ENCODE measurements at regions not wholly inside any gene's neighbourhood (a gene's known extent, or its start where the extent isn't known, plus 50 kb on each side); places are given as distances from the start of the nearest gene placed in this dataset.

DNA sequence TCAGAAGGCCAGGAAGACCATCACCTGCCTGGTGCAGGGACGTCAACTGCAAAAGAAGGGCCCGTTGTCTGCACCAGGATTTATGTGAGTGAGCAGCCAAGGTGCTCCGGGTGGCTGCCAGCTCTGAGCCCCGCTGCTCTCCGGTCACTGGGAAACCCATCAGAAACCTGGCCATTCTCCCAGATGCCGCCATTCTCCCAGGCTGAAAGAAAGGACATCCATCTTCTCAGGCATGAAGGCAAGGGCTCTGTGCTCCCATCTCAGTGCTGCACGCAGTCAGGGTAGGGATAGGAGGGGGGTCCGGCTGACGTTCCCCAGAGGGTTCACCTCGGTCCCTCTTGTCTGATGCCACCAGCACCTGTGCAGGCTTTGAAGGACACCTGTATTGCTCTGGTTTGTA, 158.4 kb downstream of the ERCC6L2 start:
- no peak overlapping the region for H3K27ac Mint-ChIP-seq
- H3K36me3 Mint-ChIP-seq = peaks cover 8% of the 10 kb centered on the region
- H3K4me3 Mint-ChIP-seq = no peak overlapping the region
- peaks cover 13% of the 10 kb centered on the region for H3K27me3 Mint-ChIP-seq
- no peaks in the 10 kb centered on the region for H3K4me1 Mint-ChIP-seq
- ATAC-seq = no peak
- H3K9me3 Mint-ChIP-seq = peaks cover 17% of the 10 kb centered on the region

DNA sequence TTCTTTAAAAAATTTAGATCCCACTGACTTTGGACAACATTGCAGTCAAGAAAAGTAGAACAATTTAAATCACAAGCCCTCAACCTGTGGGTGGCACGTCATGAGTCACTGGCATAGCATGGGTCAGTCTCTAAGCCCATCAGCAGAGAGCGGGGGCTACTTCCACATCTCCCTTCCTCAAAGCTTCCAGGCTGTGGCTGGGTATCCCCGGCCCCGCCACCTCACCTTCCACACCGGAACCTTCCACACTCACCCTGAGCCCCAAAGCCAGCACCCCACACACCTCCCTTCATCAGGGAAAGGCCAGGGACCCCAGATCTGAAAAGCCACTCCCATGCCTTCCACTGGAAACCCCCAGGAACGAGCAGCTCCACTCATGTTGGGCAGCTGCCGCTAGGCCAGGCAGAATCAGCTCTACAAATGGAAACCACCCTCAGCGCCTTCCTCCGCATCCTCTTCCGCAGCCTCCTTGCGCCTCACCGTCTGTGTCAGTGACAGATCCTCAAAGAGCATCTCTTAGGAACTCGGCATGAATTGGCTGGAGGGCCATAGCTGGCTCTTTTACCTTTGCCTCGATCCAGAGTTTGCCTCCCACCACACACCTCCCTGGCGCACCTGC, 156.5 kb downstream of the ERCC6L2 start:
- Mint-ChIP-seq H3K9me3 (peaks cover 11% of the 10 kb centered on the region), H3K4me3 (no peak overlapping the region), H3K36me3 (peaks cover 10% of the 10 kb centered on the region), H3K27me3 (peaks cover 21% of the 10 kb centered on the region), H3K27ac (no peak overlapping the region), H3K4me1 (peaks cover 9% of the 10 kb centered on the region)
- ATAC-seq = no peak

DNA sequence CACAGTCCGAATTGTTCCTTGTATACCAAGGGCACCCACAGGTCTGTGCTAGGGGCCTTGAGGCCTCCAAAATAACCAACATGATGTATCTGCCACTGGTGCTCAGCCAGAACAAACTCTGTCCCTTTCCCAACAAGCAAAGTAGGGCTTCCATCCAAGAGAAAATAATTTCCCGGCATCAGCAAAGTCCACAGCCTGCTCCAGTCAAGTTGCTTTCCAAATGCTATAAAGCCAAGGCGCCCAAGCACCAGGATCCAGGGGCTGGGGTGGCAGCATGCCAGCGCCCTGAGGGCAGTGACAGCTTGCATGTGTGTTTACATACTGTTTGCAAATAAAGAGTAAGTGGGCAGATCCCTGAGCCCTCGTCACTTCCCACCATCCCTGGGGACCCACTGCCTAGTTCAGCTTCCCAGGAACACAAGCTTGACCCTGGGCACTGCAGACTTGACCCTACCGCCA, 155.9 kb downstream of the ERCC6L2 start:
- no peak overlapping the region for H3K4me3 Mint-ChIP-seq
- H3K9me3 Mint-ChIP-seq = peaks cover 16% of the 10 kb centered on the region
- no peak overlapping the region for H3K27ac Mint-ChIP-seq
- H3K4me1 Mint-ChIP-seq = peaks cover 16% of the 10 kb centered on the region
- H3K36me3 Mint-ChIP-seq = peaks cover 16% of the 10 kb centered on the region
- H3K27me3 Mint-ChIP-seq = peaks cover 27% of the 10 kb centered on the region
- no peak for ATAC-seq

DNA sequence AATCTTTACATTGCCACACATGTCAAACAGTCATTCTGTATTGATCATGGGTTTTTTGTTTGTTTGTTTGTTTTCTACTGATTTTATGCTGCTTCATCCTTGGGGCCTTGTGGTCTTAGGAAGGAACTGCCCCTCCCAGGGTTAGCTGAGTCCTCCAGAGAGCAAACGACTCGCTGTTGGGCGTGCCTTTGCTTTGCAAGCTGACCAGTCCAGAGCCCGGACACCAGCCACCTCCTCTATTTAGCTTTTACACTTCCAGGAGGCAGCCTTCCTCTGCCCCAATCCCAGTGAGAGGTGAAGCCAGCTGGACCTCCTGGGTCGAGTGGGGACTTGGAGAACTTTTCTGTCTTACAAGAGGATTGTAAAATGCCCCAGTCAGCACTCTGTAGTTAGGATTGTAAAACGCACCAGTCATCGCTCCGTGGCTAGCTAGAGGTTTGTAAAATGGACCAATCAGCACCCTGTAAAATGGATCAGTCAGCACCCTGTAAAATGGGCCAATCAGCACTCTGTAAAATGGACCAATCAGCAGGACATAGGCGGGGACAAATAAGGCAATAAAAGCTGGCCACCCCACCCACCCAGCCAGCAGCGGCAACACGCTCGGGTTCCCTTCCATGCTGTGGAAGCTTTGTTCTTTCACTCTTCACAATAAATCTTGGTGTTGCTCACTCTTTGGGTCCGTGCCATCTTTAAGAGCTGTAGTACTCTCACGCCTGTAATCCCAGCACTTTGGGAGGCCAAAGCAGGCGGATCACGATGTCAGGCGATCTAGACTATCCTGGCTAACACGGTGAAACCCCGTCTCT, 154.4 kb downstream of the ERCC6L2 start:
- no peak overlapping the region for H3K4me3 Mint-ChIP-seq
- H3K27me3 Mint-ChIP-seq = peaks cover 42% of the 10 kb centered on the region
- peaks cover 16% of the 10 kb centered on the region for H3K36me3 Mint-ChIP-seq
- H3K9me3 Mint-ChIP-seq = peaks cover 7% of the 10 kb centered on the region
- no peak for ATAC-seq
- H3K4me1 Mint-ChIP-seq = peaks cover 16% of the 10 kb centered on the region
- no peak overlapping the region for H3K27ac Mint-ChIP-seq

DNA sequence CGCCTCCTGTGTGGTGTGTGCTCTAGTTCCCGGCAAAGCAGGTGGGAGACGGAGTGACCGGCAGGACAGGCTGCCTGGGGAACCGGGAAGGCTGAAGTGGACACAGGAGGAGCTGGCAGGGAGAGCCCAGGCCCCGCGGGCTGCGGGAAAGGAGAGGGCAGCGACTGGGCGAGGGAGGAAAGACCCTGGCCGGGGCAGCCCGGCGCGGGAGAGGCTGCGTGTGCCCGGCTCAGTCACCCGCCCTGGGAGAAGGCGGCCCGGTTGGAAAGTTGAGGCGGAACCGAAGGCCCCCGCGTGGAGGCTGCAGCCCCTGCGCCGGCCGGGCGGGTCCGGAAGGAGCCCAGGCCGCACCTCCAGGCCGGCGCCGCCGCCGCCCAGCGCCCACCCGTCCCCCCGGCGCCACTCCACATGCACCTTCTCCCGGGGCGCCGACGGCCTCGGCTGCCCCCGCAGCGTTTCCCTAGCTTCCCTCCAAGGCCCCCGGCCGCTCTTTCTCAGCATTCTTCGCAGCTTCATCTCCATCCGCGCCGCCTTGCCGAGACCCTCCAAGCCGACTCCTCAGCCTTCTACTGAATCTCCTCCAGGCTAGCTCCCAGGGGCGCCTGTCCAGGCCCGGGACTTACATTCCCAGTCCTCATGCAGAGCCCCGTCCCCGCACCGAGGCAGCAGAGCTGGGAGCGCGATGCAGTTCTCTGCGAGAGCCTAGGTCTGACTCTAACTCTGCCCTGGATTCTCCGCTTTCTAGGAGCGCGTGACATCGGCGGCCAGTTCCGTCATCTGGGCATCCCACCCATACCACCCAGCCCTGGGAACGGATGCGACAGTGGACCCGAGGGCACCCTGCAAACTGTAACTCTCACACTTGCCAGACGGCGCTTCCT, 152.0 kb downstream of the ERCC6L2 start:
- Mint-ChIP-seq H3K27me3 (peaks cover 66% of the 10 kb centered on the region), H3K27ac (no peak overlapping the region), H3K36me3 (peaks cover 16% of the 10 kb centered on the region), H3K4me1 (peaks cover 23% of the 10 kb centered on the region), H3K9me3 (peaks cover 7% of the 10 kb centered on the region), H3K4me3 (peak overlapping the region; percentile 33)
- ATAC-seq = no peak

DNA sequence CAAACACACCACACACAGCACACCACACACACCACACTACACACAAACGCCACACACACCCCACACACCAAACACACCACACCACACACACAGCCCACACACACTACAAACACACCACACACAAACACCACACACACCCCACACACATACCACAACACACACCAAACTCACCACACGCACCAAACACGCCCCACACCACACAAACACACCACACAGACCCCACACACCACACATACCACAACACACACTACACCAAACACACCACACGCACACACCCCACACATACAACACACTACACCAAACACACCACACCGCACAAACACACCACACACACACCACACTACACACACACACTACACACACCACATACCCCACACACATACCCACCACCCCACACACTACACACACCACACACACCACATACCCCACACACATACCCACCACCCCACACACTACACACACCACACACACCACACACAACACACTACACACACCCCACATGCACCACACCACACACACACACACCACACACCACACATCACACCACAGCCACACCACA, 151.2 kb downstream of the ERCC6L2 start:
- peaks cover 16% of the 10 kb centered on the region for H3K36me3 Mint-ChIP-seq
- no peak for ATAC-seq
- peaks cover 7% of the 10 kb centered on the region for H3K9me3 Mint-ChIP-seq
- H3K27ac Mint-ChIP-seq = no peak overlapping the region
- no peak overlapping the region for H3K4me3 Mint-ChIP-seq
- H3K27me3 Mint-ChIP-seq = peaks cover 74% of the 10 kb centered on the region
- H3K4me1 Mint-ChIP-seq = peaks cover 30% of the 10 kb centered on the region

DNA sequence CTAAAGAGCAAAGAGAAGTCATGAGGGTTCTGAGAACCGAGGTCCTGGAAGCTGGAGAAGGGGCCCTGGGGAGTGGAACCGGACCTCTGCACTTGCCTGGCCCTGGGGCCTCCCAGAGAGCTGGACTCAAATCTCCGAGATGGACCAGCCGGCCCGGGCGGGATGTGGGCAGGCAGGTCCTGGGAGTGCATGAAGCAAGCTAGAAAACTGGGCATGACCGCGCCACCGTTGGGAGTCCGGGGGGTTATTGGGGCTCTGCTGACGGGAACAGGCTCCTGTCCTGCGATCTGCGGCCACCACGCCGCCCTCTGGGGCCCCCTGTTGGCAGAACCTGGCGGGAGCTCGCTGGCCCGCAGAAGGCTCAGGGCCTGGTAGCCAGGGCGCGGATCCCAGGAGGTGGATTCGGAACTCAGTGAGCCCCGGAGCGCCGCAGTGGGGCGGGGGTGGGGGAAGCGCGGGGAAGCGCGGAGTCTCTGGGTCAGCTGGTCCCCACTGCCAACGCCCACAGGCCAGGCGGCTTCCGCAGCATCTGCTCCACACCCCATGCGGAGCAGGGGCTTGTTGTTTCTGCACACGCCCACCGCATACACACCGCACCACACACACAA, 150.6 kb downstream of the ERCC6L2 start:
- no peak for ATAC-seq
- no peak overlapping the region for H3K4me3 Mint-ChIP-seq
- peaks cover 7% of the 10 kb centered on the region for H3K9me3 Mint-ChIP-seq
- peaks cover 34% of the 10 kb centered on the region for H3K4me1 Mint-ChIP-seq
- no peak overlapping the region for H3K27ac Mint-ChIP-seq
- H3K36me3 Mint-ChIP-seq = peaks cover 16% of the 10 kb centered on the region
- H3K27me3 Mint-ChIP-seq = peaks cover 80% of the 10 kb centered on the region

DNA sequence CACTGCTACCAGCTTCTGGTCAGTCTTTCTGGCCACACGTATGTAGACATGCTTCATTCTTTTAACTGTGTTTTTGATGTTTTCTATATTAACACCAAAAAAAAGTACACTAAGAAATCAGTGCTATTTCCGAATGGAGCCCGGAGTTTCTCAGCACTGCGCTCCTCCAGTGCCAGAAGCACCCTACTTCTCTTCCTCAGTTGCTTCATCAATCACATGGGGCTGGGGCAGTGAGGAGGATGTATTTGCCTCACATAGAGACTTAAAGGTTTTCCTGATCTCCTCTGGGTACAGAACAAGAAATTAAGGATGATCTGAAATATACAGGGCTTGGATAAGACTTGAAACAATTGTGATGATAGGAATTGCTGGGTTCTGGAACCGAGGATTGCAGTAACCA, 148.0 kb downstream of the ERCC6L2 start:
- no peak for ATAC-seq
- H3K27me3 Mint-ChIP-seq = peaks cover 97% of the 10 kb centered on the region
- H3K4me1 Mint-ChIP-seq = peaks cover 53% of the 10 kb centered on the region
- H3K27ac Mint-ChIP-seq = no peak overlapping the region
- H3K9me3 Mint-ChIP-seq = peaks cover 5% of the 10 kb centered on the region
- no peak overlapping the region for H3K4me3 Mint-ChIP-seq
- H3K36me3 Mint-ChIP-seq = peaks cover 21% of the 10 kb centered on the region

DNA sequence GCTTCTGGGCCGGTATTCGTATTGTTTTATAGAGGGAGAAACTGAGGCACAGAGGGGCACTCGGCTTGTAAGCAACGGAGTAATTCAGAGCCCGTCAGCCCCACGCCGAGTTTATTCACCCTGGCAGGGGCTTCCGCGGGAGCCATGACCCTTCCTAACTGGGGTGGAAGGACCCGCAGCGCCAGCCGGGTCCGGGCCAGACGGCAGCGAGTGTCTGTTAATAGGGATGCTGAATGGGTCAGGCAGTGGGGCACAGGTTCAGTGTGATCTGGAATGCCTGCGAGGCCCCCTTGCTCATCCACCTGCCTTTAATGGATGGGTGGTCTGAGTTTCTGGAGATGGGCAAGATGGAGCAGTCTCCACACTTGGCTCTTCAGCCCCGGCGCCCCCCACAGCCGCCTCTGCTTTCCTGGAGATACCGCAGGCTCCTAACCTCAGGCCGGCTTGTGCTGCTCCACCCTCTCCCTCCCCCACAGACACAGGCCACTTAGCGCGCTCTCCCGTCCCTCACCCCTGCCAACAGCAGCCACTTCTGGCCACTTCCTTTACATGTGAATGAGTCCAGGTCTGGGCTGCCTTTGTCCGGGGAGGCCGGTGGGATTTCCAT, 147.1 kb downstream of the ERCC6L2 start:
- Mint-ChIP-seq H3K4me1 (peaks cover 47% of the 10 kb centered on the region), H3K27me3 (peaks cover 88% of the 10 kb centered on the region), H3K27ac (peak overlapping the region; percentile 23), H3K36me3 (peaks cover 21% of the 10 kb centered on the region), H3K4me3 (peak overlapping the region; percentile 10), H3K9me3 (peaks cover 5% of the 10 kb centered on the region)
- no peak for ATAC-seq

DNA sequence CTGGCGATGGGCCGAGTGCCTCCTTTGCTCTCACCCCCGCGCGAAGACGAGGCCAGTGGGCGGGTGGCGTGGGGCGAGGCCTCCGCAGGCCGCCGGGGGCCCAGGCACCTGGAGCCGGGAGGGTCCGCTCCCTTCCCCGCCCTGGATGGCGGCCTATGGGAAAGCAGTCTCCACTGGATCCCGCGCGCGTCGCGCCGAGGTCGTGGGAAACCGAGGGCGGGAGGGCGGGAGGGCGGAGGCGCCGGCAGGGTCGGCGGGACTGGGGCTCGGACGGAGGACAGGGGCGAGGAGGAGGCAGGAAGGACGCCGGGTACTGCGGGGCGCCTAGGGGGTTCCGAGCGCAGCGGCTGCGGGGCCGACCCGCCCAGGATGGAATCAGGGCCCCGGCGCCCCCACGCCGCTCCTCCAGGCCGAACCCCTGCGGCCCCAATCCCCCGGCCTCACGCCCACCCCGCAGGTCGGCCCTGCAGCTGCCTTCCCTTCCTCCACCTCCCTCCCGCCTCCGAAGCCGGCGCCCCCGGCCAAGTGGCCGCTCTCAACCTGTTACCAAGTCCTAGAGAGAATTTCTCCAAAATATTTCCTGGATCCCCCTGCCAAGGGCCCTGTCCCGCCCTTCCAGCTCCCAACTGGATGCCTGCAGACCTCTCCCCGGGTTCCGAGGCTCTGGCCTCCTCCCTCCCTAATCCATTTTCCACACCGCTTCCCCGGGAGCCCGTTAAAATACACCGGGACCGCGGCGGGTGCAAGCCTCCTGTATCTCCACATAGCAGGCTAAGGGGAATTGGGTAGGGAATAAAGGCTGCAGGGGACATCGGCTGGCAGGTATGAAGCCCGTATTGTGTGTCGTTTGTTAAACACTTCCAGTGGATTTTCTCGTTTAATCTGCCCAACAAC, 146.3 kb downstream of the ERCC6L2 start:
- H3K27me3 Mint-ChIP-seq = peaks cover 81% of the 10 kb centered on the region
- no peak for ATAC-seq
- H3K9me3 Mint-ChIP-seq = peaks cover 3% of the 10 kb centered on the region
- H3K4me3 Mint-ChIP-seq = peak overlapping the region; percentile 67
- H3K4me1 Mint-ChIP-seq = peaks cover 42% of the 10 kb centered on the region
- H3K36me3 Mint-ChIP-seq = peaks cover 26% of the 10 kb centered on the region
- H3K27ac Mint-ChIP-seq = peak overlapping the region; percentile 61

DNA sequence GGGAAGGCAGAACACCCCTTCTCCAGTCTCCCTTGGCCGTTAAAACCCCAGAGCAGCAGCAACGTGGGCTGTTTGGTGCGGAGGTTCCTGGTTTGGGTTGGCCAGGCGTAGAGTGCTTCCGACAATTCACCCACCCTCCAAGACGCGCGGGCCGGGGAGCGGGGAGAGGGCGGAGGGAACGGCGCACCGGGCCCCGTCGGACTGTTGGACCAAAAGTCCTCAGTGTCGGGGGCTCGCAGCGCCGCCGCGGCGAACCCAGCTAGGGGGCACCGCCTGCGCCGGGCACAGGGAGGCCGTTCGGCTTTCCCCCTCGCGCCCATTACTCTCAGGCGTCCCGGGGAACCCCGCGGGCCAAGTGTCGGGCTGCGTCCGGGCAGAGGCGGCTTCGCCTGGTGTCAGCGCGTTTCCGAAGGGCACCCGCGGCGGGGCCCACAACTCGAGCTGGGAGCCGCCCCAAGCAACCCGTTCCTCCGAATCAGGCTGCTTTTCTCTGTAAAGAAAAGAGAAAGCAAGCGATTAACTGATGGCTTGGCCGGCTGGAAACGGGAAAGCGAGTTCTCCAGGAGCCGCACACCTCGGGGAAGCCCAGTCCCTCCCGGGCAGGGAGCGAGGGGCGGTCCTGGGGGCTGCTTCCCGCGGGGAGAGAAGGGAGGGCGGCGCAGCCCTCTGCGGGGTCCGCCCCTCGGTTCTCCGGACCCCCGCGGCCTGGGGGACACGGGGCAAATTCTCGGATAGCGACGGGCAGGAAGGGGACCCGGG, 145.5 kb downstream of the ERCC6L2 start:
- peaks cover 39% of the 10 kb centered on the region for H3K4me1 Mint-ChIP-seq
- ATAC-seq = peak; percentile 34
- no peaks in the 10 kb centered on the region for H3K9me3 Mint-ChIP-seq
- H3K4me3 Mint-ChIP-seq = peak overlapping the region; percentile 87
- H3K27ac Mint-ChIP-seq = peak overlapping the region; percentile 61
- H3K36me3 Mint-ChIP-seq = peaks cover 24% of the 10 kb centered on the region
- H3K27me3 Mint-ChIP-seq = peaks cover 72% of the 10 kb centered on the region

DNA sequence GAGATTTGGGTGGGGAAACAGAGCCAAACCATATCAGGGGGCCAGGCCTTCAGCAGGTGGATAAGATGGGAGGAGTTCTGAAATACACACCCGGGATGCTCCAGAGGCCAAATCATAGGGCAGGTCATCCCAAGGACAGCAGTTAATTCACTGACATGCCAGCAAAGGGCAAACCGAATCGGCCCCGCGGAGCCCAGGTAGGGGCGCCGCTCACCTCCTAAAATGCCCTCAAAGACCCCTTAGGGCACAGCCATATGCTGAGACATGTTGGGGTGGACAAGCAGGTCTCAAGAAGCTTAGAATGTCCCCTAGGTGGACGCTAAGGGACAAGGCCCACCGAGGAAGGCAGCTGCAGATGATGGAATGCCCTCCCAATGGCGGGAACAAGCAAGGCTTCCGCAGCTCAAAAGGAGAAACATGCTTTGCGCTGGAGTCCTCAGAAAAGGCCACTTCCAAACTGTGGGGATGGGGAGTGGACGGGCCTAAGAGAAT, 144.9 kb downstream of the ERCC6L2 start:
- peaks cover 24% of the 10 kb centered on the region for H3K36me3 Mint-ChIP-seq
- H3K27me3 Mint-ChIP-seq = peaks cover 66% of the 10 kb centered on the region
- no peaks in the 10 kb centered on the region for H3K9me3 Mint-ChIP-seq
- H3K4me3 Mint-ChIP-seq = peak overlapping the region; percentile 87
- peak overlapping the region; percentile 61 for H3K27ac Mint-ChIP-seq
- ATAC-seq = no peak
- peaks cover 44% of the 10 kb centered on the region for H3K4me1 Mint-ChIP-seq
